Endothelial cell of umbilical vein (primary cell): ENCODE measurements at regions not wholly inside any gene's neighbourhood (a gene's known extent, or its start where the extent isn't known, plus 50 kb on each side); places are given as distances from the start of the nearest gene placed in this dataset.

ENCODE experiments used
- BruUV-seq: library from RNA; stranded (reverse); fragments of 400-500 nt; replicated peaks from 2 replicates; lab custom pipeline; 2021; lab: Mats Ljungman, UMichigan
- CTCF ChIA-PET: fragments of 300-600, 350-600 bp; sonication (Branson Sonifier 250); formaldehyde crosslinking; loops from one replicate; lab custom pipeline; 2021; ENCODE audit warnings: antibody characterized with exemption, inconsistent platforms; lab: Charles Lee
- POLR2A ChIA-PET: fragments of 300-600, 350-600 bp; sonication (Branson Sonifier 250); formaldehyde crosslinking; loops from one replicate; lab custom pipeline; 2021; ENCODE audit warnings: antibody characterized with exemption, inconsistent platforms; lab: Charles Lee
- DNase-seq: peaks from one replicate; pipeline ENCODE4 v3.0.0-alpha.2; 2011; ENCODE audit warnings: low read depth, low spot score
- FAIRE-seq: peaks from 2 replicates; lab custom pipeline; 2011; peaks lifted over from hg19 to GRCh38; lab: Jason Lieb, UNC
- H2AFZ ChIP-seq: 2 replicates; pipeline ENCODE4 v1.6.0; 2012; ENCODE audit warnings: low read depth, low read length, control low read depth, inconsistent platforms
- H3K27ac ChIP-seq: 2 replicates; pipeline ENCODE4 v1.5.1; 2011; ENCODE audit warnings: low read depth, mild to moderate bottlenecking, control low read depth, low read length, moderate library complexity; ENCODE audit not compliant: insufficient read depth
- H3K27me3 ChIP-seq, 2 experiments: 2 replicates each; pipeline versions ENCODE4 v1.6.0 to v1.6.1; 2011; ENCODE audit warnings: low read length in 2 of 2, mixed read lengths in 1 of 2; ENCODE audit not compliant: control insufficient read depth in 2 of 2, insufficient read depth in 2 of 2
- H3K36me3 ChIP-seq, 2 experiments: 2 replicates in 1 of 2; 3 replicates in 1 of 2; pipeline ENCODE4 v1.5.1; 2011; ENCODE audit warnings: low read length in 2 of 2, mild to moderate bottlenecking in 1 of 2, moderate library complexity in 1 of 2; ENCODE audit not compliant: control insufficient read depth in 2 of 2, insufficient read depth in 2 of 2; ENCODE audit errors: extremely low read depth in 1 of 2
- H3K4me1 ChIP-seq: 3 replicates; pipeline ENCODE4 v1.5.1; 2011; ENCODE audit warnings: mild to moderate bottlenecking, low read length; ENCODE audit not compliant: control insufficient read depth, insufficient read depth; ENCODE audit errors: extremely low read depth
- H3K4me2 ChIP-seq: 2 replicates; pipeline ENCODE4 v1.6.1; 2011; ENCODE audit warnings: low read length, control low read depth, mixed read lengths; ENCODE audit not compliant: insufficient read depth
- H3K4me3 ChIP-seq, 3 experiments: fragments of 200-600 bp in 1 of 3; sonication (generic), shearing (Covaris generic) in 1 of 3; replicated peaks in 1 of 3; 2 replicates each; pipeline ENCODE4 v1.5.1; 2011 to 2016; ENCODE audit warnings: control low read depth in 3 of 3, low read length in 3 of 3, mild to moderate bottlenecking in 2 of 3, inconsistent platforms in 1 of 3, low read depth in 1 of 3, moderate library complexity in 1 of 3; ENCODE audit not compliant: insufficient read depth in 1 of 3
- H3K79me2 ChIP-seq: 2 replicates; pipeline ENCODE4 v1.6.0; 2012; ENCODE audit warnings: low read length, inconsistent platforms; ENCODE audit not compliant: control insufficient read depth, insufficient read depth
- H3K9ac ChIP-seq: replicated peaks from 2 replicates; pipeline ENCODE3; 2011; ENCODE audit warnings: low read length, control low read depth; ENCODE audit not compliant: insufficient read depth; ENCODE audit errors: extremely low read depth
- H3K9me1 ChIP-seq: replicated peaks from 3 replicates; pipeline ENCODE4 v1.6.0; 2011; ENCODE audit warnings: mild to moderate bottlenecking, low read length; ENCODE audit not compliant: control insufficient read depth, insufficient read depth; ENCODE audit errors: extremely low read depth
- H3K9me3 ChIP-seq: replicated peaks from 2 replicates; pipeline ENCODE4 v1.5.1; 2012; ENCODE audit warnings: low read length, inconsistent platforms; ENCODE audit not compliant: control insufficient read depth, insufficient read depth
- H4K20me1 ChIP-seq: replicated peaks from 2 replicates; pipeline ENCODE3; 2011; ENCODE audit warnings: mild to moderate bottlenecking, low read length; ENCODE audit not compliant: control insufficient read depth, insufficient read depth; ENCODE audit errors: extremely low read depth
- EZH2 ChIP-seq: IDR thresholded peaks from 2 replicates; pipeline ENCODE4 v1.6.1; 2012; ENCODE audit warnings: borderline replicate concordance, low read depth, mild to moderate bottlenecking, moderate library complexity, low read length, inconsistent platforms; ENCODE audit not compliant: severe bottlenecking
- JUN ChIP-seq: IDR thresholded peaks from 2 replicates; pipeline ENCODE4 v1.6.1; 2011; ENCODE audit warnings: borderline replicate concordance, low read depth; ENCODE audit not compliant: insufficient read length, insufficient read depth
- POLR2A ChIP-seq: IDR thresholded peaks from 2 replicates; pipeline ENCODE4 v1.6.1; 2012; ENCODE audit warnings: low read depth, mild to moderate bottlenecking, control low read depth, low read length
- POLR2AphosphoS5 ChIP-seq: IDR thresholded peaks from 2 replicates; pipeline ENCODE4 v1.6.1; 2012; ENCODE audit warnings: low read depth, mild to moderate bottlenecking, control low read depth, low read length, moderate library complexity; ENCODE audit not compliant: insufficient read depth
- dilution Hi-C: fragments of 300-500 bp; cut with MboI; formaldehyde crosslinking; loops from one replicate; pipeline ENCODE4 v1.15.0; 2019; ENCODE audit warnings: low sequenced_read_pairs; ENCODE audit not compliant: extremely low pct_ligation_motif_present
- intact Hi-C: fragments of 100-400 bp; cut with micrococcal nuclease; formaldehyde crosslinking; loops from one replicate; pipeline ENCODE4 v1.10.0; 2022

DNA sequence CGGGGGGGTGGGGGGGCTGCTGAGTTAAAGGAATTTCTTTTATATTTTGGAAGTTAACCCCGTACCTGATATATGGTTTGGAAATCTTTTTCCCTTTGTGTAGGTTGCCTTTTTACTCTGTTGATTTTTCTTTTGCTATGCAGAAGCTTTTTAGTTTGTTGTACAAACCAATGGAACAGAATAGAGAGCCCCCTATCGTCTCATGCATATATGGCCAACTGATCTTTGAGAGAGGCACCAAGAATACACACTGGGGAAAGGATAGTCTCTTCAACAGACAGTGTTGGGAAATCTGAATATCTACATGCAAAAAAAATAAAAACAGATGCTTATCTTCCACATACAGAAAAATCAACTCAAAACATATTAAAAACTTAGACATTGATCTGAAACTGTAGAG lies 647.8 kb upstream of the KLHL29 start:
- H3K9me3 ChIP-seq: peaks cover 4% of the 10 kb centered on the region
- ChIA-PET POLR2A (no interaction called here), CTCF (no interaction called here)
- no peaks in the 10 kb centered on the region for H3K4me1 ChIP-seq
- no peak overlapping the region for H2AFZ ChIP-seq
- dilution Hi-C loops (no loop called here), intact Hi-C loops (no loop called here)
- FAIRE-seq: no peak
- no peak for DNase-seq
- no peaks in the 10 kb centered on the region for H3K36me3 ChIP-seq
- TF ChIP-seq POLR2A: no peak
- no peak for TF ChIP-seq EZH2
- no peak for TF ChIP-seq POLR2AphosphoS5
- H3K9ac ChIP-seq: no peak overlapping the region
- no peaks in the 10 kb centered on the region for H4K20me1 ChIP-seq
- no peak overlapping the region for H3K4me3 ChIP-seq
- H3K27ac ChIP-seq: no peak overlapping the region
- no peaks in the 10 kb centered on the region for H3K79me2 ChIP-seq
- no peak overlapping the region for H3K4me2 ChIP-seq
- BruUV-seq: no TSS peak
- no peaks in the 10 kb centered on the region for H3K27me3 ChIP-seq
- H3K9me1 ChIP-seq: no peaks in the 10 kb centered on the region

DNA sequence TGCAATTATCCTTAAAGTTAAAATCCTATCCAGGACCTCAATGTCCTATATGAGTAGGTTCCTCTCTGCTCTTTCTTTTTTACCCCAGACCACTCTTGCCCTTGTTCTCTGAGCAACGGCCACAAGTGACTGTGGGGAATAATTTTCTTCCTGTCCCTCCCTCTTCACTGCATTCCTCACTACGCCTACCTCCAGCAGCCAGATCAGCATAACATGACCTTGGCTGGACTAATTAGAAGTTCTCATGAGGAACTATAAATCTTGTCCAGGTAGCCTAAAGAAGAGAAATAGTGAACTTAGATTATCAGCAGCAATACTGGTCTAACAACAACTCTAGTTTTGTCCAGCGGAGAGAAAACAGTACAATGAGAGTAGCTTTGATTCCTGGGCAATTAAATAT lies 643.8 kb upstream of the KLHL29 start:
- no peak overlapping the region for H3K9ac ChIP-seq
- no peaks in the 10 kb centered on the region for H3K79me2 ChIP-seq
- no peaks in the 10 kb centered on the region for H3K27me3 ChIP-seq
- H3K4me1 ChIP-seq: no peaks in the 10 kb centered on the region
- no peak overlapping the region for H2AFZ ChIP-seq
- no peak for FAIRE-seq
- BruUV-seq: no TSS peak
- no peaks in the 10 kb centered on the region for H3K36me3 ChIP-seq
- H3K9me1 ChIP-seq: no peaks in the 10 kb centered on the region
- no peak for TF ChIP-seq JUN
- H3K4me3 ChIP-seq: no peak overlapping the region
- intact Hi-C loops: no loop called here
- no peak overlapping the region for H3K27ac ChIP-seq
- dilution Hi-C loops: no loop called here
- peaks cover 5% of the 10 kb centered on the region for H3K9me3 ChIP-seq
- POLR2A ChIA-PET: no interaction called here
- CTCF ChIA-PET: no interaction called here
- no peak for DNase-seq
- H4K20me1 ChIP-seq: no peaks in the 10 kb centered on the region
- H3K4me2 ChIP-seq: no peak overlapping the region
